ENCODE measurements at regions not wholly inside any gene's neighbourhood (a gene's known extent, or its start where the extent isn't known, plus 50 kb on each side); places are given as distances from the start of the nearest gene placed in this dataset.

DNA sequence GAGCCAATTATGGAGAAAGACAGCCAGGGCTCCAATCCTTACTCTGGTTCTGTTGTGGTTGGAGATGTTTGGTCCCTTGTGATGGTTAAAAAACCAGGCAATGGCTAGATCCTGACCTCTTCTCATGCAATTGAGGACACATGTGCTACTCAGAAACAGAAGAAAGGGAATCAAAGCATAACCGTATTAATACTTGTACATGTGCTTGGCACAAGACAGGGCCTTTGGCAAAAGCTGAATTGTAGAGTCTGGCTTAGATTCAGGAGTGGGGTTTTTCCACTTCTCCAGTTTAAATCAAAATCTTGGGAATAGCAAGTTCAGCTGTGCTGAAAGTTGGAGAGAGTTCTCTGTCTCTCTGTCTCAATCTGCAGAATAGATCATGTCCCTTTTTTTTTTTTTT is 80.1 kb upstream of the E2F8 start:
- no peak for DNase-seq

GRCh38 chr11:19316434-19316833 is 75.7 kb upstream of the E2F8 start:
- no peak for DNase-seq

DNA sequence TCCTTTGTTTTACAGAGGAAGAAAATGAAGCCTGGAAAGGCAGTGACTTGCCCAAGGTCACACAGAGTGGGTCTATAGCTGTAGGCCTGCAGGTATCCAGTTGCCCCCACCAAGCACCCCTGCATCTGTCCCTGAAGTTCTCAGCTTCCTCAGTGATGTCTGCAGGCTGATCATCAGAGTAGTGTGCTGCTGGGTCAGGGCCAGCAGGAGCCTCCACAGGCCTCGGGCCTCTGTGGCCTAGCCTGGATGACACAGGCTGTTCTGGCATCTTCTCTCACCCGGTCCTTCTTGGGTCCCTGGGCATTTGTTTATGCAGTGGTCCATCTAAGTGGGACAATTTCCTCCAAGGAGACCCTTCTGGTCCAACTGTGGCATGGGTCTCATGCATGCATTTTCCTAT is 74.8 kb upstream of the E2F8 start:
- no peak for DNase-seq

DNA sequence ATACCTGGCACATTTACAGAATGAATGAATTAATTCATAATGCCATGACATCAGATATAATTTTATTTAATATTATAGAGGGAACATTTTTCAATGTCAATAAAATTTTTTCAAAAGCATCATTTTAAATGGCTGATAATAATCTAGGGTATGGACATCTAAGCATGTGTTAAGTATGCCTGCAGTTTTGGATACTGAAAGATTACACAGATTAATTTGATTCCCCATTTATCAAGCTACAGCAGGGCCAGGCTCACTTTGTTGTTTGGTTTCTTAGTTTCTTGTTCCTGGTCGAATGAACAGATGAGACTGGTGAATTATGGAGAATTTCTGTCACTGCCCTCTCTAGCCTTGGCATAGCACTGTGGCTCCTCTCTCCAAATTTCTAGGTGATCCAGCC is 72.4 kb upstream of the E2F8 start:
- DNase-seq, result no peak

DNA sequence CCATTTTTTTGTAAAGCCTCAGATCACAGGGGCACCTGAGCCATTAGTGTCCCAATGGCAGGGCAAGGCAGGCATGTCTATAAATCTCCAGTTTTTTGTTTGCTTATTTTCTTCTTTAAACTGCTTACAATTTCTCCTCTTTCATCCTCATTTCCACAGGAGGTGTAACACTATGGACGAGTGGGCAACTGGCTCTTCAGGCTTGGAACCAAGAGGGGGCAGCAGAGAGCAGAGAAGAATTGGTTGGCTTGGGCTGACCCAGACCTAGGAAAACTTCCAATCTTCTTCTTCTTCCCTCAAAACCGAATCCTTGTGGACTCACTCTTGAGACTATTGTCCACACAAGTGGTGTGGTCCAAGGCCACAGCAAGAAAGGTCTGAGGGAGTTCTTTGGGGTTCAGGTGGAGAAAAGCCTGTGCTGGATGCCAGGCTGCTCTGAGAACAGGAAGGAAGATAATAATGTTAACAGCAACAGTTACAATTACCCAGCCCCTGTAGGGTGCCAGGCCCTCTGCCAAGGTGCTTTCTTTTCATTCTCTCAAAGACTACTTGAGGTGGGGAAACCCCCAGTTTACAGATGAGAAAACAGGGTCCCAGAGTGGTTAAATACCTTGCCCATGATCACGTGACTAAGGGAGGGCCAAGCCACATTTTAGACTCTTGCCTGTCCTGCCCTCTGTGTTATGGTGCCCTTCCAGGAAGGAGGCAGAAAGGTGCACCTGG is 70.7 kb upstream of the E2F8 start:
- peak; percentile 44 to 60 for DNase-seq

- no peak for DNase-seq
These were observed 66.8 kb upstream of the E2F8 start for GRCh38 chr11:19307498-19307897.

DNA sequence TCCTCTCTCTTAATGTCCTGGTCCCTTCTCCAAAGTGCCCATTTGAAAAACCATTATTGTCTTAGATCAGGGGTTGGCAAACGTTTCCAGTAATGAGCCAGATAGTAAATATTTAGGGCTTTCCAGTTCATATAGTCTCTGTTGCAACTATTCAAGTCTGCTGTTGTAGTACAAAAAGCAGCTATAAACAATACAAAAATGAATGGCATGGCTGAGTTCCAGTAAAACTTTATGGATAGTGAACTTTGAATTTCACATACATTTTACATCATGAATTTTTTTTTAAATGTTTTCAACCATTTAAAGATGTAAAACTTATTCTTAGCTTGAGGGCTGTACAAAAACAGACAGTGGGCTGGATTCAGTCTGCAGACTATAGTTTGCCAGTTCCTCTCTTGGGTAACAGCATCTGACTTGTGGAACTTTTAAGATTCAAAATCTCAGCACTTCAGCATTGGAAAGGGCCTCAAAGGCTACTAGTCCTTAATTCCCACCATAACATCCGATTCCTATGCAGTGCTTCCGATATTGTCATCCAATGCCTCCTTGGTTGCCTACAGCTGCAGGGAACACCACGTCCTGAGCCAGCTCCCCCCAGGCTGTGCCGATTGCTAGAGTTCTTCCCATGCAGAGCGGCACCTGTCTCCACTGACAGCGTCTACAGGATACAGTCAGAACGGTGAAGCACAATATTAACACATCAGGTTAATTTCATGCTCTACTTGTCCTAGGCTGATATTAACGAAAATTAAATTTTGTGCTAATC is 65.6 kb upstream of the E2F8 start:
- DNase-seq, result no peak

GRCh38 chr11:19301361-19301760 is 60.6 kb upstream of the E2F8 start:
- no peak for DNase-seq

- DNase-seq, result no peak
These were observed 53.7 kb upstream of the E2F8 start for GRCh38 chr11:19294444-19294843.

DNA sequence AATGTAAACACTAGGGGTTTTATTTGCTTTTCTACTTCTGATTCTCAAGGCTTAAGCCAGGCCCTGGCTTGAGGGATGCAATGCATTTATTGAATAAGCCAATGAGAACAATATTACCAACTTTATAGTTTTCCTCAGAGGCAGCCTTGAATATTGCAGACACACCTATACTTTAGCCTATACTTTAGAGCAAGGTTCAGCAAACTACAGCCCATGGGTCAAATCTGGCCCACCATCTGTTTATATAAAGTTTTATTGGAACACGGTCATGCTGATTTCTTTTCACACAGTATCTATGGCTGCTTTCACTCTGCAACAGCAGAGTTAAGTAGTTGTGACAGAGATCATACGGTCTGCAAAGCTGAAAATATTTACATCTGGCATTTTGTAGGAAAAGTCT is 50.3 kb upstream of the E2F8 start:
- no peak for DNase-seq

Measured in stimulated activated CD4-positive, alpha-beta T cell treated with anti-CD3 and anti-CD28 coated beads, Interleukin-2, amount 100 ng/mL, for 24 hours (primary cell).